ENCODE measurements at regions not wholly inside any gene's neighbourhood (a gene's known extent, or its start where the extent isn't known, plus 50 kb on each side); places are given as distances from the start of the nearest gene placed in this dataset.

- no peaks in the 10 kb centered on the region for H3K27me3 ChIP-seq (replicated peaks in 1 of 4; ENCODE audit: control insufficient read depth in 3 of 4, extremely low read depth in 1 of 4, insufficient read depth in 3 of 4, low read length in 3 of 4)
- CTCF ChIA-PET (ENCODE audit: partially characterized antibody): interaction anchor here (1.1 kb wide), 1 partner anchor 9 kb away, joined by 6 read pairs; no protein-coding TSS in a partner anchor
- no peak overlapping the region for H3K18ac ChIP-seq (ENCODE audit: extremely low read depth, low read length)
- H2AFZ ChIP-seq (ENCODE audit: low read length): no peak overlapping the region
- no peaks in the 10 kb centered on the region for H3K4me1 ChIP-seq (replicated peaks in 1 of 4; ENCODE audit: control insufficient read depth in 3 of 4, insufficient read depth in 4 of 4, low read length in 3 of 4)
- no peaks in the 10 kb centered on the region for H3K79me2 ChIP-seq (ENCODE audit: control insufficient read depth in 1 of 2, insufficient read depth in 2 of 2, low read length in 2 of 2)
- no peak overlapping the region for H4K8ac ChIP-seq (ENCODE audit: extremely low read depth, insufficient read depth, low read length)
- no peak overlapping the region for H2BK12ac ChIP-seq (ENCODE audit: low read depth, low read length)
- no peak overlapping the region for H3K14ac ChIP-seq (ENCODE audit: insufficient read length)
- H2AK5ac ChIP-seq (ENCODE audit: low read depth, low read length): no peak overlapping the region
- H3K79me1 ChIP-seq (ENCODE audit: low read depth, low read length): no peaks in the 10 kb centered on the region
- no peak overlapping the region for H3K4me2 ChIP-seq (ENCODE audit: insufficient read depth in 1 of 2, low read depth in 2 of 2, low read length in 2 of 2)
- H3K36me3 ChIP-seq (ENCODE audit: control insufficient read depth in 2 of 4, insufficient read depth in 4 of 4, low read length in 3 of 4): no peaks in the 10 kb centered on the region
- no peak overlapping the region for H3K9ac ChIP-seq (replicated peaks in 1 of 4; ENCODE audit: extremely low read depth in 1 of 4, low read depth in 3 of 4, low read length in 3 of 4)
- H2BK5ac ChIP-seq (ENCODE audit: low read depth, low read length): no peak overlapping the region
- DNase-seq (ENCODE audit: low read depth in 1 of 2, low spot score in 2 of 2): no peak
- no peaks in the 10 kb centered on the region for H4K20me1 ChIP-seq (replicated peaks in 1 of 2; ENCODE audit: control insufficient read depth in 1 of 2, insufficient read depth in 2 of 2, low read length in 2 of 2)
- H3K23ac ChIP-seq (ENCODE audit: insufficient read length): no peak overlapping the region
- no peak overlapping the region for H3K56ac ChIP-seq (replicated peaks; ENCODE audit: insufficient read length, low read depth, low read length)
- H4K91ac ChIP-seq (replicated peaks; ENCODE audit: insufficient read length, low read length): no peak overlapping the region
- no peak overlapping the region for H2BK20ac ChIP-seq (ENCODE audit: low read length)
- no peak overlapping the region for H3K27ac ChIP-seq (ENCODE audit: low read depth, low read length)
- H2BK120ac ChIP-seq (replicated peaks; ENCODE audit: low read depth, low read length): no peak overlapping the region
- POLR2A ChIA-PET (ENCODE audit: partially characterized antibody): no interaction called here
- no peak overlapping the region for H2BK15ac ChIP-seq (ENCODE audit: low read length)
- H3K4me3 ChIP-seq (ENCODE audit: extremely low read depth in 1 of 4, insufficient read depth in 2 of 4, low read depth in 3 of 4, low read length in 4 of 4): no peak overlapping the region
- 94% methylated on average over 2 of the region's 2 CpGs; no CpG with 5 or more reads in 1 of the 2 experiments for WGBS, 2 experiments (ENCODE audit: extremely low coverage in 1 of 2, insufficient coverage in 1 of 2, insufficient read length in 1 of 2, insufficient replicate concordance in 2 of 2, low coverage in 1 of 2, low lambda C conversion rate in 2 of 2, missing lambda C conversion rate in 1 of 2)
- no peak for FAIRE-seq
- H3K9me3 ChIP-seq (ENCODE audit: insufficient read depth in 2 of 2, low read depth in 1 of 2, low read length in 1 of 2): 0 out of 4 replicates have a peak, but pooled peaks cover 0 to 2% of the 10 kb centered on the region in 2 experiments
- H4K5ac ChIP-seq (ENCODE audit: insufficient read length, low read depth, low read length): no peak overlapping the region
- no peak overlapping the region for H3K4ac ChIP-seq (replicated peaks; ENCODE audit: insufficient read length, low read depth, low read length)
- no peaks in the 10 kb centered on the region for H3K23me2 ChIP-seq (ENCODE audit: low read depth, low read length)
- TF ChIP-seq KDM1A (IDR thresholded peaks at IDR 0.05; ENCODE audit: borderline replicate concordance, low read length): no peak
- no peak for TF ChIP-seq RFX5 (IDR thresholded peaks at IDR 0.05; ENCODE audit: borderline replicate concordance, low read depth, low read length)
- no peak for TF ChIP-seq ATF3 (IDR thresholded peaks at IDR 0.05; ENCODE audit: insufficient read depth, low read depth, low read length)
- no peak for TF ChIP-seq PHF8 (conservative IDR thresholded peaks at IDR 0.05; ENCODE audit: low read depth, low read length)
- no peak for TF ChIP-seq CBX8 (IDR thresholded peaks at IDR 0.05; ENCODE audit: borderline replicate concordance, low read depth, low read length)
- no peak for TF ChIP-seq KDM5A (IDR thresholded peaks at IDR 0.05; ENCODE audit: low read length)
- TF ChIP-seq MAFK (IDR thresholded peaks at IDR 0.05; ENCODE audit: low read depth, low read length): no peak
- TF ChIP-seq TAF1 (IDR thresholded peaks at IDR 0.05; ENCODE audit: low read depth, low read length): no peak
- no peak for TF ChIP-seq RNF2 (IDR thresholded peaks at IDR 0.05; ENCODE audit: borderline replicate concordance, low read depth, low read length, missing control alignments, poor library complexity, severe bottlenecking)
- TF ChIP-seq CHD2 (IDR thresholded peaks at IDR 0.05; ENCODE audit: low read length): no peak
- TF ChIP-seq FOSL1 (IDR thresholded peaks at IDR 0.05; ENCODE audit: insufficient read depth, low read depth, low read length): no peak
- no peak for TF ChIP-seq EGR1 (IDR thresholded peaks at IDR 0.05; ENCODE audit: borderline replicate concordance, low read depth, low read length)
- TF ChIP-seq E2F6 (IDR thresholded peaks at IDR 0.05): no peak
Measured at GRCh38 chr6:53446151-53446550, 97.4 kb upstream of the ELOVL5 start.

All from H1 (cell line).